ENCODE measurements at regions not wholly inside any gene's neighbourhood (a gene's known extent, or its start where the extent isn't known, plus 50 kb on each side); places are given as distances from the start of the nearest gene placed in this dataset.

- Histone ChIP-seq H3K4me1 (ENCODE audit: insufficient read depth, low read length) (no peaks in the 10 kb centered on the region; the same call in 1 of the 2 replicates), H3K27ac (ENCODE audit: low read length) (no peak overlapping the region), H3K36me3 (ENCODE audit: insufficient read depth, low read depth, low read length) (no peaks in the 10 kb centered on the region), H3K9me3 (ENCODE audit: insufficient read depth, low read depth, low read length) (peaks cover 9% of the 10 kb centered on the region), H3K9ac (ENCODE audit: low read depth, low read length) (no peak overlapping the region), H3K4me3 (ENCODE audit: low read length) (no peak overlapping the region), H3K27me3 (ENCODE audit: insufficient read depth, low read length) (no peaks in the 10 kb centered on the region)
Observed at GRCh38 chr1:29836651-29837646, 600.6 kb downstream of the PTPRU start.

- Histone ChIP-seq H3K27ac (ENCODE audit: low read length) (no peak overlapping the region), H3K9me3 (ENCODE audit: insufficient read depth, low read depth, low read length) (no peaks in the 10 kb centered on the region), H3K9ac (ENCODE audit: low read depth, low read length) (no peak overlapping the region), H3K27me3 (ENCODE audit: insufficient read depth, low read length) (no peaks in the 10 kb centered on the region), H3K36me3 (ENCODE audit: insufficient read depth, low read depth, low read length) (no peaks in the 10 kb centered on the region), H3K4me3 (ENCODE audit: low read length) (no peak overlapping the region), H3K4me1 (ENCODE audit: insufficient read depth, low read length) (no peaks in the 10 kb centered on the region; the same call in 1 of the 2 replicates)
Observed at GRCh38 chr1:29835874-29836273, 599.6 kb downstream of the PTPRU start.

- H3K27ac ChIP-seq (ENCODE audit: low read length) = no peak overlapping the region
- no peaks in the 10 kb centered on the region for H3K27me3 ChIP-seq (ENCODE audit: insufficient read depth, low read length)
- no peaks in the 10 kb centered on the region; the same call in 1 of the 2 replicates for H3K4me1 ChIP-seq (ENCODE audit: insufficient read depth, low read length)
- no peaks in the 10 kb centered on the region for H3K36me3 ChIP-seq (ENCODE audit: insufficient read depth, low read depth, low read length)
- no peak overlapping the region for H3K4me3 ChIP-seq (ENCODE audit: low read length)
- H3K9me3 ChIP-seq (ENCODE audit: insufficient read depth, low read depth, low read length) = no peaks in the 10 kb centered on the region
- H3K9ac ChIP-seq (ENCODE audit: low read depth, low read length) = no peak overlapping the region
Observed at GRCh38 chr1:29835406-29835805, 599.1 kb downstream of the PTPRU start.

GRCh38 chr1:29833581-29833980 lies 597.3 kb downstream of the PTPRU start:
- Histone ChIP-seq H3K9ac (ENCODE audit: low read depth, low read length) (no peak overlapping the region), H3K27me3 (ENCODE audit: insufficient read depth, low read length) (no peaks in the 10 kb centered on the region), H3K9me3 (ENCODE audit: insufficient read depth, low read depth, low read length) (no peaks in the 10 kb centered on the region), H3K27ac (ENCODE audit: low read length) (no peak overlapping the region), H3K4me1 (ENCODE audit: insufficient read depth, low read length) (no peaks in the 10 kb centered on the region; the same call in 1 of the 2 replicates), H3K4me3 (ENCODE audit: low read length) (no peak overlapping the region), H3K36me3 (ENCODE audit: insufficient read depth, low read depth, low read length) (no peaks in the 10 kb centered on the region)

- Histone ChIP-seq H3K36me3 (ENCODE audit: insufficient read depth, low read depth, low read length) (no peaks in the 10 kb centered on the region), H3K27me3 (ENCODE audit: insufficient read depth, low read length) (no peaks in the 10 kb centered on the region), H3K4me1 (ENCODE audit: insufficient read depth, low read length) (no peaks in the 10 kb centered on the region; the same call in 1 of the 2 replicates), H3K9ac (ENCODE audit: low read depth, low read length) (no peak overlapping the region), H3K27ac (ENCODE audit: low read length) (no peak overlapping the region), H3K9me3 (ENCODE audit: insufficient read depth, low read depth, low read length) (no peaks in the 10 kb centered on the region), H3K4me3 (ENCODE audit: low read length) (no peak overlapping the region)
Observed at GRCh38 chr1:29832936-29833335, 596.6 kb downstream of the PTPRU start.

GRCh38 chr1:29832471-29832870 lies 596.1 kb downstream of the PTPRU start:
- no peak overlapping the region for H3K9ac ChIP-seq (ENCODE audit: low read depth, low read length)
- H3K27ac ChIP-seq (ENCODE audit: low read length) = no peak overlapping the region

GRCh38 chr1:29831500-29832117 lies 595.3 kb downstream of the PTPRU start:
- Histone ChIP-seq H3K4me3 (ENCODE audit: low read length) (no peak overlapping the region), H3K9me3 (ENCODE audit: insufficient read depth, low read depth, low read length) (no peaks in the 10 kb centered on the region), H3K9ac (ENCODE audit: low read depth, low read length) (no peak overlapping the region), H3K36me3 (ENCODE audit: insufficient read depth, low read depth, low read length) (no peaks in the 10 kb centered on the region), H3K27ac (ENCODE audit: low read length) (no peak overlapping the region), H3K27me3 (ENCODE audit: insufficient read depth, low read length) (no peaks in the 10 kb centered on the region), H3K4me1 (ENCODE audit: insufficient read depth, low read length) (no peaks in the 10 kb centered on the region)

More at GRCh38 chr1:29832471-29832870, 596.1 kb downstream of the PTPRU start:
- H3K27me3 ChIP-seq (ENCODE audit: insufficient read depth, low read length) = no peaks in the 10 kb centered on the region
- no peak overlapping the region for H3K4me3 ChIP-seq (ENCODE audit: low read length)
- no peaks in the 10 kb centered on the region for H3K9me3 ChIP-seq (ENCODE audit: insufficient read depth, low read depth, low read length)
- H3K4me1 ChIP-seq (ENCODE audit: insufficient read depth, low read length) = no peaks in the 10 kb centered on the region; the same call in 1 of the 2 replicates
- H3K36me3 ChIP-seq (ENCODE audit: insufficient read depth, low read depth, low read length) = no peaks in the 10 kb centered on the region

GRCh38 chr1:29830916-29831315 lies 594.6 kb downstream of the PTPRU start:
- Histone ChIP-seq H3K4me3 (ENCODE audit: low read length) (no peak overlapping the region), H3K27ac (ENCODE audit: low read length) (no peak overlapping the region), H3K4me1 (ENCODE audit: insufficient read depth, low read length) (no peaks in the 10 kb centered on the region), H3K27me3 (ENCODE audit: insufficient read depth, low read length) (no peaks in the 10 kb centered on the region), H3K36me3 (ENCODE audit: insufficient read depth, low read depth, low read length) (no peaks in the 10 kb centered on the region), H3K9ac (ENCODE audit: low read depth, low read length) (no peak overlapping the region), H3K9me3 (ENCODE audit: insufficient read depth, low read depth, low read length) (no peaks in the 10 kb centered on the region)

- H3K9me3 ChIP-seq (ENCODE audit: insufficient read depth, low read depth, low read length) = no peaks in the 10 kb centered on the region
- H3K4me1 ChIP-seq (ENCODE audit: insufficient read depth, low read length) = no peaks in the 10 kb centered on the region
- H3K4me3 ChIP-seq (ENCODE audit: low read length) = no peak overlapping the region
- no peaks in the 10 kb centered on the region for H3K36me3 ChIP-seq (ENCODE audit: insufficient read depth, low read depth, low read length)
- no peaks in the 10 kb centered on the region for H3K27me3 ChIP-seq (ENCODE audit: insufficient read depth, low read length)
- H3K9ac ChIP-seq (ENCODE audit: low read depth, low read length) = no peak overlapping the region
- no peak overlapping the region for H3K27ac ChIP-seq (ENCODE audit: low read length)
Observed at GRCh38 chr1:29830383-29830782, 594.1 kb downstream of the PTPRU start.

- Histone ChIP-seq H3K9ac (ENCODE audit: low read depth, low read length) (no peak overlapping the region), H3K27me3 (ENCODE audit: insufficient read depth, low read length) (no peaks in the 10 kb centered on the region), H3K36me3 (ENCODE audit: insufficient read depth, low read depth, low read length) (no peaks in the 10 kb centered on the region), H3K4me3 (ENCODE audit: low read length) (no peak overlapping the region), H3K9me3 (ENCODE audit: insufficient read depth, low read depth, low read length) (no peaks in the 10 kb centered on the region), H3K27ac (ENCODE audit: low read length) (no peak overlapping the region), H3K4me1 (ENCODE audit: insufficient read depth, low read length) (no peaks in the 10 kb centered on the region)
Observed at GRCh38 chr1:29829448-29830344, 593.4 kb downstream of the PTPRU start.
